Thymus (tissue), 11 donors: ENCODE measurements at regions not wholly inside any gene's neighbourhood (a gene's known extent, or its start where the extent isn't known, plus 50 kb on each side); places are given as distances from the start of the nearest gene placed in this dataset.
"Not testable (repeated sequence)": the region's sequence is repeated elsewhere in the genome, so short reads cannot be mapped to it uniquely, and the experiment has no call there.

Experiments used
- DNase-seq, 9 donors: peaks; one replicate each; pipeline ENCODE4 v3.0.0-alpha.2; 2013; ENCODE audit warnings: low spot score in 9 of 9, low read depth in 6 of 9, missing footprints in 1 of 9
- H3K27ac ChIP-seq, 2 donors: one replicate each; pipeline ENCODE4 v1.5.1; 2013; ENCODE audit warnings: control low read depth in 1 of 2, low read depth in 1 of 2, low read length in 1 of 2, mild to moderate bottlenecking in 1 of 2, moderate library complexity in 1 of 2
- H3K27me3 ChIP-seq, 2 donors: one replicate each; pipeline ENCODE4 v1.5.1; 2013; ENCODE audit warnings: low read length in 1 of 2; ENCODE audit not compliant: control insufficient read depth in 2 of 2, insufficient read depth in 1 of 2
- H3K36me3 ChIP-seq, 2 donors: one replicate each; pipeline ENCODE4 v1.5.1; 2013; ENCODE audit warnings: low read length in 1 of 2, mild to moderate bottlenecking in 1 of 2, moderate library complexity in 1 of 2; ENCODE audit not compliant: control insufficient read depth in 2 of 2, insufficient read depth in 2 of 2
- H3K4me1 ChIP-seq, 2 donors: one replicate each; pipeline ENCODE4 v1.5.1; 2013; ENCODE audit warnings: low read length in 2 of 2; ENCODE audit not compliant: control insufficient read depth in 2 of 2, insufficient read depth in 2 of 2
- H3K4me3 ChIP-seq, 2 donors: one replicate each; pipeline ENCODE4 v1.5.1; 2013; ENCODE audit warnings: low read length in 2 of 2, control low read depth in 1 of 2, mild to moderate bottlenecking in 1 of 2
- H3K9me3 ChIP-seq, 2 donors: one replicate each; pipeline ENCODE4 v1.5.1; 2013; ENCODE audit warnings: low read length in 1 of 2, mild to moderate bottlenecking in 1 of 2; ENCODE audit not compliant: control insufficient read depth in 2 of 2, insufficient read depth in 1 of 2
- WGBS: extraction: QIAGEN DNeasy Blood & Tissue Kit; methylation state at CpG from one replicate; pipeline ENCODE4 v1.1.7; 2013; 5-methylcytosine and 5-hydroxymethylcytosine counted together
- donor health status: healthy.

DNA sequence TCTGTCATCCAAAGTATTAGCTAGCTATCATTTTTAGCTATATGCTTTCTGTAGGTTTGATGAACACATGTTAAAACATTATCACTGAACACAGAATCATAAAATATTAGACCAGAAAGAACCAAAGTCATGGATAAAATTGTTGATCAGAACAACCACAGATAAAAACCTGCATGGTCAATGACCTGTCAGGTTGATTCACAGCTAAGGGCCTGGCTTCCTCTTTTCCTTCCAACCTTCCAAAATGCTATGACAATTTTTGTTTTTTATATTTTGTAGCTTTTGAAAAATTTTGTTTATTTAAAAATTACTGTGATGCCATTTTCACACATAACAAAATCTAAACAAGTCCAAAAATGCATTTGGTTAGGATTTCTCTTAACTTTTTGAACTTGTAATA lies 444.4 kb upstream of the CHRM2 start:
- Histone ChIP-seq H3K4me1 (no peaks in the 10 kb centered on the region), H3K27me3 (no peaks in the 10 kb centered on the region), H3K27ac (no peak overlapping the region), H3K9me3 (no peaks in the 10 kb centered on the region), H3K4me3 (no peak overlapping the region), H3K36me3 (no peaks in the 10 kb centered on the region)
- DNase-seq = no peak

DNA sequence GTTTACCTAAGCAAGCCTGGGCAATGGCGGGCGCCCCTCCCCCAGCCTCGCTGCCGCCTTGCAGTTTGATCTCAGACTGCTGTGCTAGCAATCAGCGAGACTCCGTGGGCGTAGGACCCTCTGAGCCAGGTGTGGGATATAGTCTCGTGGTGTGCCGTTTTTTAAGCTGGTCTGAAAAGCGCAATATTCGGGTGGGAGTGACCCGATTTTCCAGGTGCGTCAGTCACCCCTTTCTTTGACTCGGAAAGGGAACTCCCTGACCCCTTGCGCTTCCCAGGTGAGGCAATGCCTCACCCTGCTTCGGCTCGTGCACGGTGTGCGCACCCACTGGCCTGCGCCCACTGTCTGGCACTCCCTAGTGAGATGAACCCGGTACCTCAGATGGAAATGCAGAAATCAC lies 442.6 kb upstream of the MTPN start:
- not testable (repeated sequence) for H3K4me3 ChIP-seq, H3K9me3 ChIP-seq, H3K27me3 ChIP-seq, H3K27ac ChIP-seq, DNase-seq, H3K4me1 ChIP-seq, H3K36me3 ChIP-seq
- WGBS = 95% methylated on average over 10 of the region's 21 CpGs

DNA sequence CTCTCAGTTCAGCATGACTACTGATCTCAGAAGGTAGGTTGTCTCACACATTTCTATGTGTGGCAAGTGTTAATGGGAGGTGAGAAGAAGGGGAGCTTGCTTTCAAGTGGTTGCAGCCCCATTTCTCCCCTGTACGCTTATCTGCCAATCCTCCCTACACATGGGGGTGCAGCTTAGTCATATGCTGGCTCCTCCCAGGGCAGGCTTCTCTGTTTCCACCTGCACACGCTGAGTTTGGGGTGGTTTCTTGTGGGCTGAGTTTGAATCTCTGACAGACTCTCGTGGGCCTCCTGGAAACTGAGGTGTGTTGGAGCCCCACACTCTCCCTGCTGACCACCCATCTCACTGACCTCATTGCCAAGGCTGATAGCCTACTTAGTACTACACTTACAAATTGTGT lies 435.8 kb upstream of the MTPN start:
- 86% methylated on average over 3 of the region's 3 CpGs for WGBS
- no peaks in the 10 kb centered on the region for H3K36me3 ChIP-seq
- no peak for DNase-seq

DNA sequence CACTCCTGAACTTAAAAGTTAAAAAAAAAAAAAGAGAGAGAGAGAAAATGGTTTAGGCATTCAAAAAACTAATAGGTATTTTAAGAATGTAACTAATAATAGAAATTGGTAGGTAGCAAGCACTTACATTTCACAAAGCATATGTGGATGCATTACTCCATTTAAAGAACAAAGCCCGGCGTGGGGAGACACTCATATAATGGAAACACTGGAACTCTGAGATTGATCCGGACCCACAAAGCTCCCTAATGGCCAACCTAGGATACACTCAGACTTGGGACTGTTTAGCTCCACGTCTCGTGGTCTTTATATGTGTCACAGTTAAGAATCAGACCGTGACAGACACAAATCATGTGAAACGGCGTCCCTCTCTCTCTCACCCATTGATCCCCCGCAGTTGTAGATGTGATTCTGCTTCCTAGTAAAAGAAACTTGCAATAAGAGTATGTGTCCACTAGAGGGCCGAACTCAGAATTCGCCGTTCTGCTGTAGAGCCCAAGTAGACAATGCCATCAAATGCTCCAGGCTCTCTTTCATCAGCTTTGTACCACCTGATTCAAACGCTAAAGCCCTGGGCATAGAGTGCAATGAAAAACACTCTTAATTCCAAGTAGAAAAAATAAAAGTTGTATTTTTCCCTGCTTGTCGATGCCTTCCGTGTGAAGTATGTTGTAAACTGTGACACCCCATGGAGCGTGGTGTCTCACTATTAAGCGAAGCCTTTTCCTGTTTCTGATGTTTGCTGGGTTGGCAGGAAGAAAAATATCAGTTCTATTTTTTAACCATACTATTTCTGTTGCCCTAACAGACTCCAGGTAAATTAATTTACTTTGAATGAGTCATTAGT lies 429.0 kb upstream of the MTPN start:
- Histone ChIP-seq H3K27me3 (no peaks in the 10 kb centered on the region), H3K27ac (no peak overlapping the region), H3K4me1 (no peaks in the 10 kb centered on the region), H3K36me3 (no peaks in the 10 kb centered on the region), H3K4me3 (no peak overlapping the region), H3K9me3 (no peaks in the 10 kb centered on the region)
- 30% methylated on average over 17 of the region's 17 CpGs for WGBS
- peak in 8 of 9 donors; percentile 8 to 58 (median 24) for DNase-seq

More for the DNA sequence above, 435.8 kb upstream of the MTPN start:
- no peaks in the 10 kb centered on the region for H3K9me3 ChIP-seq
- H3K4me1 ChIP-seq = no peaks in the 10 kb centered on the region
- no peak overlapping the region for H3K27ac ChIP-seq
- H3K4me3 ChIP-seq = no peak overlapping the region
- no peaks in the 10 kb centered on the region for H3K27me3 ChIP-seq

DNA sequence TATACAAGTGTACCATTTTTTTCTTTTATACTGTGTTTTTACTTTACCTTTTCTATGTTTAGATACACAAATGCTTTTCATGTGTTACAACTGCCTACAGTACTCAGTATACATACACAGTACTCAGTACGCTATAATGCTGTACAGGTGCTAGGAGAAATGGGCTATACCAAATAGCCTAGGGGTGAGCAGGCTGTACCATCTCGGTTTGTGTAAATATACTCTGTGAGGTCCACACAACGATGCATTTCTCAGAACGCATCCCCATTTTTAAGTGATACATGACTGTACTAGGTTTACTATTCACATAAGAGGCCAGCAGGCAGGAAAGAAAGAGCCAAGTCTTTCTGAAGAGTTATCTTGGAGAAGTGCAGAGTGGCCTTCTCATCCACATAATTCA lies 426.4 kb upstream of the MTPN start:
- no peaks in the 10 kb centered on the region for H3K36me3 ChIP-seq
- WGBS = 93% methylated on average over 4 of the region's 4 CpGs
- no peak overlapping the region for H3K4me3 ChIP-seq
- no peak for DNase-seq
- H3K27me3 ChIP-seq = no peaks in the 10 kb centered on the region
- no peaks in the 10 kb centered on the region for H3K4me1 ChIP-seq
- no peak overlapping the region for H3K27ac ChIP-seq
- H3K9me3 ChIP-seq = no peaks in the 10 kb centered on the region

DNA sequence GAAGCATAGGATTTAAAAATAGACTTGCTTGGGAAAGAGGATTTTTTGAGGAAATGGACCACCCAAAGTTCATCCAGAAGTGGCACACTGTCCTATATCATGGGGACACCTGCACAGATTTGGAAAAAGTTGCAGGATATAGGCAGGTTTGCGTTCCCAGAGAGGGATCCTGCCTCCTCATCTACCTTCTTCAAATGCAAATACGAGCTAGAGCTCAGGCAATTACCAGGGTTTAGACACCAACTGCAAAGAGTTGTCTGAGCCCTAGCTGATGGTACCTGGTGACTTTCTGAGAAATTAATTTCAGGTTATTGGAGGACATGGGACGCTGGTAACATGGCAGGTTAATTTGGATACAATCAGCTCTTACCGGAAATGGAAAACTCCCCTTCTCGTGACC lies 423.7 kb upstream of the MTPN start:
- Histone ChIP-seq H3K4me3 (no peak overlapping the region), H3K36me3 (no peaks in the 10 kb centered on the region), H3K9me3 (no peaks in the 10 kb centered on the region), H3K27me3 (no peaks in the 10 kb centered on the region), H3K27ac (no peak overlapping the region), H3K4me1 (no peaks in the 10 kb centered on the region)
- DNase-seq = no peak
- WGBS = 69% methylated on average over 5 of the region's 5 CpGs

DNA sequence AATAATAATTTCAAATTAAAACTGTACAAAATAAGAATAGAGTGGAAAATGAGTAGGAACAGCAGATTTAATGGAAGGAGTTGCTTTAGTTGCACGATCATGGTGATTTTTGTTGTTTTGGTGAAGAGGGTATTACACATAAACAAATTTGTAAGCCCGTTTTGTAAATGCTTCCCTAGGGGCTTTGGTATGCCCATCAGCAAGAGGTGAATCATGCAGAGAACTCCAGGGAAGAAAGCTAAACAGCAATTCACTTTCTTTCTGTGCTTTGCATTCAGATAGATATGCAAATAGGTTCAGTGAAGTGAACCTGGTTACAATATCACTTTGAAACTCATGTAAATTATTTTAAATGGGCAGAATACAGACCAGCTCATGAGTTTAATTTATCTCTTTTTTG lies 422.2 kb upstream of the MTPN start:
- DNase-seq = no peak
- Histone ChIP-seq H3K27ac (no peak overlapping the region), H3K4me1 (no peaks in the 10 kb centered on the region), H3K9me3 (no peaks in the 10 kb centered on the region), H3K27me3 (no peaks in the 10 kb centered on the region), H3K36me3 (no peaks in the 10 kb centered on the region), H3K4me3 (no peak overlapping the region)
- WGBS = 66% methylated on average over 2 of the region's 2 CpGs

DNA sequence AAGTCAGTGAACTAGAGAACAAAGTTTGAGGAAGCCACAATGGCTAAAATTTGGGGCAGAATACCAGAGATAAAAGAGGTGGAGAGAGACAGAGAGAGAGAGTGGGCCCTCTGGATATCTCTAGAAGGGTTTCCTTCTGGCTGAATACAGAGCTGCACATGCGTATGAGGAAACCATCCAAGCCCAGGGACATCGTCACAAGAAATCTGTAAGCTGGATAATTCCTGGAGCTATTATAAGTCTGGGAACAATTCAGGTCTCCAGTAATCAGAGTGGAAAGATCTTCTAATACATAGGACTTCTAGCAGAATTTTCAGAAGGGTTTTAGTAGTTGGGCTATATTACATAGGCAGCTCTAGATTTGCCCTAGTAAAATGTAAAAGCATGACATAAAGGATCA lies 415.7 kb upstream of the MTPN start:
- no peak for DNase-seq
- H3K27ac ChIP-seq = no peak overlapping the region
- H3K27me3 ChIP-seq = no peaks in the 10 kb centered on the region
- no peaks in the 10 kb centered on the region for H3K36me3 ChIP-seq
- 97% methylated on average over 2 of the region's 2 CpGs for WGBS
- no peak overlapping the region for H3K4me3 ChIP-seq
- no peaks in the 10 kb centered on the region for H3K4me1 ChIP-seq
- H3K9me3 ChIP-seq = no peaks in the 10 kb centered on the region

DNA sequence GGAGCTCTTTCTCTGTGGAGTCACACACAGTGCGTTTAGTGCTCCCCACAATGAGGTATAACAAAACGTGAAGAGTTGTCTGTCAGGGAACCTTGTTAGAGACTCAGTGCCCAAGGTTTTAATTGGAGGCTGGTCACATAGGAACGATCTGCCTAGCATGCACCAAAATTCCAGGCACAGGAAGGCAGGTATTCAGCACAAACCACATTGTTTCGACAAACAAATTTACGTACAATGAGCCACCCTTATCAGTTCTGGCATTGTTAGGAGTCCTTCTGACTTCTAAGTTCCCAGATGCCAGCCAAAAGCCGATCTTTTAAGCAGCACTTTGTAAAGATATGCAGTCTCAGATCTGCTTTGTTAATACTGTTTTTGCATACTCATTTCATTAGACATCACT lies 414.2 kb upstream of the MTPN start:
- no peaks in the 10 kb centered on the region for H3K4me1 ChIP-seq
- WGBS = 69% methylated on average over 6 of the region's 6 CpGs
- no peak for DNase-seq
- no peaks in the 10 kb centered on the region for H3K27me3 ChIP-seq
- no peaks in the 10 kb centered on the region for H3K9me3 ChIP-seq
- no peak overlapping the region for H3K27ac ChIP-seq
- no peak overlapping the region for H3K4me3 ChIP-seq
- H3K36me3 ChIP-seq = no peaks in the 10 kb centered on the region
